GM13977 (cell line): ENCODE measurements at regions not wholly inside any gene's neighbourhood (a gene's known extent, or its start where the extent isn't known, plus 50 kb on each side); places are given as distances from the start of the nearest gene placed in this dataset.
A peak's percentile ranks its signal among the peaks of the same experiment; 100 is the strongest.
"Not testable (repeated sequence)": the region's sequence is repeated elsewhere in the genome, so short reads cannot be mapped to it uniquely, and the experiment has no call there.

Source experiments
- DNase-seq: peaks from one replicate; pipeline ENCODE4 v3.0.0; 2012; ENCODE audit warnings: low spot score
- CTCF ChIP-seq: IDR thresholded peaks from 2 replicates; pipeline ENCODE4 v1.5.1; 2012; ENCODE audit warnings: mild to moderate bottlenecking, control low read depth; ENCODE audit not compliant: insufficient read depth; ENCODE audit errors: extremely low read depth, missing control alignments
- in situ Hi-C: fragments of 300-500 bp; cut with MboI; formaldehyde crosslinking; loops from one replicate; pipeline ENCODE4 v1.12.0; 2022; ENCODE audit warnings: low sequenced_read_pairs, low pct_unique_long_range_greater_than_20kb, mixed read lengths, inconsistent platforms; ENCODE audit not compliant: unreplicated experiment

- in situ Hi-C loops, result no loop called here
- TF ChIP-seq CTCF, result no peak
Observed at GRCh38 chr15:59779110-59779509, 90.0 kb upstream of the BNIP2 start.

GRCh38 chr15:59764775-59765174 is 75.7 kb upstream of the BNIP2 start:
- in situ Hi-C loops, result no loop called here
- DNase-seq, result no peak

More at GRCh38 chr15:59779110-59779509, 90.0 kb upstream of the BNIP2 start:
- no peak for DNase-seq

GRCh38 chr15:59762558-59762957 is 73.4 kb upstream of the BNIP2 start:
- no peak for TF ChIP-seq CTCF
- no peak for DNase-seq
- in situ Hi-C loops, result no loop called here

More at GRCh38 chr15:59764775-59765174, 75.7 kb upstream of the BNIP2 start:
- TF ChIP-seq CTCF, result peak; percentile 27

DNA sequence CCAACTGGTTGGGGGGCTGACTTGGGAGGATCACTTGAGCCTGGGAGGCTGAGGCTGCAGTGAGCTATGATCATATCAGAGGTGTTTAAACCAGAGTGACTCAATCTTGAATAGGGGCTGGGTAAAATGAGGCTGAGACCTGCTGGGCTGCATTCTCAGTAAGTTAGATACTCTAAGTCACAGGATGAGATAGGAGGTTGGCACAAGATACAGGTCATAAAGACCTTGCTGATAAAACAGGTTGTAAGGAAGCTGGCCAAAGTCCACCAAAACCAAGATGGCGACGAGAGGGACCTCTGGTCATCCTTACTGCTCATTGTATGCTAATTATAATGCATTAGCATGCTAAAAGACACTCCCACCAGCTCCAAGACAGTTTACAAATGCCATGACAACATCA is 71.1 kb upstream of the BNIP2 start:
- in situ Hi-C loops, DNase-seq: not testable (repeated sequence)

GRCh38 chr15:59751552-59752413 is 62.7 kb upstream of the BNIP2 start:
- peak; percentile 22 for TF ChIP-seq CTCF
- in situ Hi-C loops, result no loop called here

GRCh38 chr15:59746777-59747176 is 57.7 kb upstream of the BNIP2 start:
- in situ Hi-C loops, result no loop called here
- DNase-seq, result no peak

More at GRCh38 chr15:59751552-59752413, 62.7 kb upstream of the BNIP2 start:
- peak; percentile 18 for DNase-seq

More at GRCh38 chr15:59746777-59747176, 57.7 kb upstream of the BNIP2 start:
- TF ChIP-seq CTCF, result no peak
